GM12878 (cell line): ENCODE measurements at regions not wholly inside any gene's neighbourhood (a gene's known extent, or its start where the extent isn't known, plus 50 kb on each side); places are given as distances from the start of the nearest gene placed in this dataset.

Experiments used
- ATAC-seq: fragments of 200-7000 bp; cut with Tn5 transposase; 3 replicates; pipeline ENCODE4 v1.9.1; 2020; ENCODE audit warnings: mild to moderate bottlenecking, moderate library complexity
- BruUV-seq: library from RNA; stranded (reverse); fragments of 400-500 nt; replicated peaks from 2 replicates; lab custom pipeline; 2021; lab: Mats Ljungman, UMichigan
- CTCF ChIA-PET: fragments of 300-600 bp; sonication (Branson Sonifier 250); formaldehyde crosslinking; extraction: SDS; loops from one replicate; lab custom pipeline; 2021; ENCODE audit warnings: inconsistent platforms; lab: Yijun Ruan, JAX
- POLR2A ChIA-PET: fragments of 350-600 bp; formaldehyde crosslinking; extraction: SDS; loops from one replicate; lab custom pipeline; 2021; ENCODE audit warnings: inconsistent platforms; lab: Charles Lee
- RAD21 ChIA-PET: fragments of 300-600 bp; sonication (Branson Sonifier 250); formaldehyde crosslinking; loops from one replicate; lab custom pipeline; 2023; ENCODE audit warnings: antibody characterized with exemption; ENCODE audit not compliant: unreplicated experiment; lab: Charles Lee
- SMC1A ChIA-PET: fragments of 300-600 bp; sonication (Branson Sonifier 250); formaldehyde crosslinking; loops from one replicate; lab custom pipeline; 2023; ENCODE audit not compliant: unreplicated experiment, uncharacterized antibody; lab: Charles Lee
- DNase-seq: peaks from one replicate; pipeline ENCODE4 v3.0.0-alpha.2; 2011; ENCODE audit warnings: low read depth, low spot score
- FAIRE-seq: peaks from 3 replicates; lab custom pipeline; 2011; peaks lifted over from hg19 to GRCh38; lab: Jason Lieb, UNC
- H2AFZ ChIP-seq: 2 replicates; pipeline ENCODE4 v1.6.0; 2011; ENCODE audit warnings: low read depth, low read length, control low read depth; ENCODE audit not compliant: control insufficient read depth
- H3K27ac ChIP-seq: 2 replicates; pipeline ENCODE4 v1.5.1; 2011; ENCODE audit warnings: control low read depth; ENCODE audit not compliant: control insufficient read depth, insufficient read depth
- H3K27me3 ChIP-seq, 2 experiments: replicated peaks in 1 of 2; 2 replicates each; pipeline versions ENCODE4 v1.6.0 to v1.6.1; 2011; ENCODE audit warnings: low read length in 1 of 2; ENCODE audit not compliant: control insufficient read depth in 2 of 2, insufficient read depth in 2 of 2
- H3K36me3 ChIP-seq, 2 experiments: 2 replicates each; pipeline ENCODE4 v1.5.1; 2011; ENCODE audit warnings: low read length in 1 of 2; ENCODE audit not compliant: control insufficient read depth in 2 of 2, insufficient read depth in 2 of 2
- H3K4me1 ChIP-seq: 2 replicates; pipeline ENCODE4 v1.6.1; 2011; ENCODE audit warnings: mild to moderate bottlenecking, low read length, moderate library complexity, mixed read lengths; ENCODE audit not compliant: control insufficient read depth, insufficient read depth
- H3K4me2 ChIP-seq: 2 replicates; pipeline ENCODE4 v1.6.0; 2011; ENCODE audit warnings: control low read depth; ENCODE audit not compliant: control insufficient read depth, insufficient read depth
- H3K4me3 ChIP-seq: fragments of 200-600 bp; sonication (generic); 2 replicates; pipeline ENCODE4 v1.5.1; 2016
- H3K79me2 ChIP-seq: 2 replicates; pipeline ENCODE4 v1.6.0; 2011; ENCODE audit warnings: low read length; ENCODE audit not compliant: control insufficient read depth, insufficient read depth
- H3K9ac ChIP-seq: 2 replicates; pipeline ENCODE4 v1.8.0; 2011; ENCODE audit warnings: low read length, control low read depth, mixed read lengths; ENCODE audit not compliant: control insufficient read depth, insufficient read depth
- H3K9me3 ChIP-seq: replicated peaks from 3 replicates; pipeline ENCODE4 v1.5.1; 2011; ENCODE audit warnings: mild to moderate bottlenecking, low read length; ENCODE audit not compliant: control insufficient read depth, insufficient read depth
- H4K20me1 ChIP-seq: 2 replicates; pipeline ENCODE4 v1.6.0; 2011; ENCODE audit not compliant: control insufficient read depth, insufficient read depth
- E4F1 ChIP-seq: fragments of 450-650 bp; IDR thresholded peaks from 2 replicates; pipeline ENCODE4 v1.6.1; 2018; ENCODE audit warnings: borderline replicate concordance, mild to moderate bottlenecking; ENCODE audit not compliant: partially characterized antibody
- ETV6 ChIP-seq, 2 experiments: fragments of 450-650 bp in 1 of 2; IDR thresholded peaks in 1 of 2; conservative IDR thresholded peaks in 1 of 2; 2 replicates each; pipeline ENCODE4 v1.6.1; 2014; ENCODE audit warnings: antibody characterized with exemption in 1 of 2, borderline replicate concordance in 1 of 2, low read depth in 1 of 2, mild to moderate bottlenecking in 1 of 2, moderate library complexity in 1 of 2
- IKZF1 ChIP-seq: fragments of 450-650 bp; conservative IDR thresholded peaks from 2 replicates; pipeline ENCODE4 v1.6.1; 2017; ENCODE audit warnings: antibody characterized with exemption, mild to moderate bottlenecking
- IRF3 ChIP-seq: fragments of 450-650 bp; IDR thresholded peaks from 2 replicates; pipeline ENCODE4 v1.6.1; 2014; ENCODE audit warnings: mild to moderate bottlenecking
- KAT2A ChIP-seq: conservative IDR thresholded peaks from 2 replicates; pipeline ENCODE4 v1.6.1; 2011; ENCODE audit warnings: low read depth, low read length; ENCODE audit not compliant: control insufficient read depth
- SMAD5 ChIP-seq: IDR thresholded peaks from 2 replicates; pipeline ENCODE4 v1.6.1; 2016; ENCODE audit warnings: antibody characterized with exemption, low read depth
- SMC3 ChIP-seq: IDR thresholded peaks from 2 replicates; pipeline ENCODE4 v1.6.1; 2011; ENCODE audit warnings: low read length, improper control_type of control experiment, borderline replicate concordance
- ZBED1 ChIP-seq: IDR thresholded peaks from 2 replicates; pipeline ENCODE4 v1.6.1; 2016; ENCODE audit warnings: borderline replicate concordance
- ZBTB4 ChIP-seq: fragments of 450-650 bp; formaldehyde crosslinking; IDR thresholded peaks from 2 replicates; pipeline ENCODE4 v1.4.0; 2022; ENCODE audit warnings: mild to moderate bottlenecking, moderate library complexity
- WGBS: methylation state at CpG from one replicate; pipeline ENCODE4 v1.1.6; 2016; ENCODE audit warnings: low lambda C conversion rate; ENCODE audit not compliant: insufficient replicate concordance, insufficient coverage; ENCODE audit errors: missing lambda C conversion rate; 5-methylcytosine and 5-hydroxymethylcytosine counted together
- in situ Hi-C: fragments of 300-500 bp; cut with MboI; formaldehyde crosslinking; loops from 9 replicates; pipeline ENCODE4 v1.14.3; 2018; ENCODE audit warnings: mixed read lengths
- intact Hi-C: fragments of 100-400 bp; cut with micrococcal nuclease; formaldehyde crosslinking; loops from one replicate; pipeline ENCODE4 v1.14.2; 2022; ENCODE audit not compliant: unreplicated experiment

- in situ Hi-C loops (no loop called here), intact Hi-C loops (no loop called here)
- TF ChIP-seq SMAD5 (no peak), IRF3 (no peak), ETV6 (conservative IDR thresholded peaks at IDR 0.05 in 1 of 2, IDR thresholded peaks at IDR 0.05 in 1 of 2; ENCODE audit: borderline replicate concordance in 1 of 2, low read depth in 1 of 2) (no peak), ZBED1 (no peak), E4F1 (no peak), KAT2A (no peak), IKZF1 (no peak), ZBTB4 (CRISPR knock-in tag) (no peak), SMC3 (no peak)
- no peak overlapping the region for H3K27ac ChIP-seq
- no peak overlapping the region for H2AFZ ChIP-seq
- ATAC-seq = no peak
- BruUV-seq = no TSS peak
- CTCF ChIA-PET = interaction anchor here (1.5 kb wide), 1 partner anchor 26 kb away, joined by 4 read pairs; no protein-coding TSS in a partner anchor
- WGBS = 67% methylated on average over 5 of the region's 5 CpGs
- RAD21 ChIA-PET = no interaction called here
- SMC1A ChIA-PET = interaction anchor here (1.0 kb wide), 1 partner anchor 268 kb away, joined by 4 read pairs; the partner anchor contains the start of gene OR52K1
- no peaks in the 10 kb centered on the region for H3K36me3 ChIP-seq
- H3K79me2 ChIP-seq = no peaks in the 10 kb centered on the region
- no peaks in the 10 kb centered on the region for H4K20me1 ChIP-seq
- POLR2A ChIA-PET = no interaction called here
- H3K4me1 ChIP-seq = no peaks in the 10 kb centered on the region
- H3K4me2 ChIP-seq = no peak overlapping the region
- no peak overlapping the region for H3K9ac ChIP-seq
- DNase-seq = no peak
- no peak for FAIRE-seq
- H3K27me3 ChIP-seq = no peaks in the 10 kb centered on the region
- no peaks in the 10 kb centered on the region for H3K9me3 ChIP-seq
- no peak overlapping the region for H3K4me3 ChIP-seq
Measured at GRCh38 chr11:4213746-4214145, 119.1 kb downstream of the RRM1 start.
